SK-N-SH (cell line): ENCODE measurements at regions not wholly inside any gene's neighbourhood (a gene's known extent, or its start where the extent isn't known, plus 50 kb on each side); places are given as distances from the start of the nearest gene placed in this dataset.
"Not testable (repeated sequence)": the region's sequence is repeated elsewhere in the genome, so short reads cannot be mapped to it uniquely, and the experiment has no call there.

Experiments
- CHD2 ChIP-seq: fragments of 150-350 bp; IDR thresholded peaks from 2 replicates; pipeline ENCODE4 v1.6.1; 2018; ENCODE audit warnings: low read length; ENCODE audit not compliant: partially characterized antibody
- EZH2phosphoT487 ChIP-seq: fragments of 200-600 bp; sonication (generic); IDR thresholded peaks from 2 replicates; pipeline ENCODE4 v1.6.1; 2017; ENCODE audit warnings: low read depth, mixed run types, mild to moderate bottlenecking, antibody characterized with exemption, moderate library complexity, borderline replicate concordance
- FOXM1 ChIP-seq: IDR thresholded peaks from 2 replicates; pipeline ENCODE4 v1.4.0; 2012; ENCODE audit warnings: low read depth, mild to moderate bottlenecking
- JUND ChIP-seq: IDR thresholded peaks from 2 replicates; pipeline ENCODE4 v1.4.0; 2012
- MAX ChIP-seq: IDR thresholded peaks from 2 replicates; pipeline ENCODE4 v1.4.0; 2012; ENCODE audit warnings: low read depth
- MXI1 ChIP-seq: IDR thresholded peaks from 2 replicates; pipeline ENCODE4 v1.6.1; 2012; ENCODE audit warnings: mild to moderate bottlenecking, low read depth, low read length, improper control_type of control experiment
- NFIC ChIP-seq: IDR thresholded peaks from 2 replicates; pipeline ENCODE4 v1.4.0; 2012; ENCODE audit warnings: borderline replicate concordance
- NRF1 ChIP-seq: IDR thresholded peaks from 2 replicates; pipeline ENCODE4 v1.6.1; 2012; ENCODE audit warnings: low read depth, mild to moderate bottlenecking, low read length
- POLR2AphosphoS5 ChIP-seq: IDR thresholded peaks from 2 replicates; pipeline ENCODE4 v1.6.1; 2012; ENCODE audit warnings: low read depth, low read length
- REST ChIP-seq: IDR thresholded peaks from 2 replicates; pipeline ENCODE4 v1.6.1; 2012; ENCODE audit warnings: mild to moderate bottlenecking, low read depth, low read length, moderate library complexity
- RFX5 ChIP-seq: IDR thresholded peaks from 2 replicates; pipeline ENCODE4 v1.6.1; 2012; ENCODE audit warnings: mild to moderate bottlenecking, improper control_type of control experiment, low read length
- TAF1 ChIP-seq: IDR thresholded peaks from 2 replicates; pipeline ENCODE4 v1.6.1; 2012; ENCODE audit warnings: low read depth, mild to moderate bottlenecking, low read length, moderate library complexity, borderline replicate concordance
- TF ChIP-seq, protein P1 (sequence below): fragments of 200-600 bp; sonication (generic); IDR thresholded peaks from 2 replicates; pipeline ENCODE4 v1.6.1; 2017; ENCODE audit warnings: antibody characterized with exemption, mild to moderate bottlenecking, moderate library complexity
- TF ChIP-seq, protein P2 (sequence below): fragments of 150-350 bp; IDR thresholded peaks from 2 replicates; pipeline ENCODE4 v1.6.1; 2017; ENCODE audit warnings: antibody characterized with exemption, low read length, low read depth, borderline replicate concordance

GRCh38 chr1:206361978-206362543 lies 108.2 kb upstream of the IKBKE start:
- TF ChIP-seq, protein P1, sequence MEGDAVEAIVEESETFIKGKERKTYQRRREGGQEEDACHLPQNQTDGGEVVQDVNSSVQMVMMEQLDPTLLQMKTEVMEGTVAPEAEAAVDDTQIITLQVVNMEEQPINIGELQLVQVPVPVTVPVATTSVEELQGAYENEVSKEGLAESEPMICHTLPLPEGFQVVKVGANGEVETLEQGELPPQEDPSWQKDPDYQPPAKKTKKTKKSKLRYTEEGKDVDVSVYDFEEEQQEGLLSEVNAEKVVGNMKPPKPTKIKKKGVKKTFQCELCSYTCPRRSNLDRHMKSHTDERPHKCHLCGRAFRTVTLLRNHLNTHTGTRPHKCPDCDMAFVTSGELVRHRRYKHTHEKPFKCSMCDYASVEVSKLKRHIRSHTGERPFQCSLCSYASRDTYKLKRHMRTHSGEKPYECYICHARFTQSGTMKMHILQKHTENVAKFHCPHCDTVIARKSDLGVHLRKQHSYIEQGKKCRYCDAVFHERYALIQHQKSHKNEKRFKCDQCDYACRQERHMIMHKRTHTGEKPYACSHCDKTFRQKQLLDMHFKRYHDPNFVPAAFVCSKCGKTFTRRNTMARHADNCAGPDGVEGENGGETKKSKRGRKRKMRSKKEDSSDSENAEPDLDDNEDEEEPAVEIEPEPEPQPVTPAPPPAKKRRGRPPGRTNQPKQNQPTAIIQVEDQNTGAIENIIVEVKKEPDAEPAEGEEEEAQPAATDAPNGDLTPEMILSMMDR, result not testable (repeated sequence)
- not testable (repeated sequence) for TF ChIP-seq NFIC, FOXM1, RFX5, MXI1, MAX, REST, TAF1, EZH2phosphoT487, JUND, NRF1, POLR2AphosphoS5, CHD2
- TF ChIP-seq, protein P2, sequence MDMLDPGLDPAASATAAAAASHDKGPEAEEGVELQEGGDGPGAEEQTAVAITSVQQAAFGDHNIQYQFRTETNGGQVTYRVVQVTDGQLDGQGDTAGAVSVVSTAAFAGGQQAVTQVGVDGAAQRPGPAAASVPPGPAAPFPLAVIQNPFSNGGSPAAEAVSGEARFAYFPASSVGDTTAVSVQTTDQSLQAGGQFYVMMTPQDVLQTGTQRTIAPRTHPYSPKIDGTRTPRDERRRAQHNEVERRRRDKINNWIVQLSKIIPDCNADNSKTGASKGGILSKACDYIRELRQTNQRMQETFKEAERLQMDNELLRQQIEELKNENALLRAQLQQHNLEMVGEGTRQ, result not testable (repeated sequence)
